ENCODE measurements at regions not wholly inside any gene's neighbourhood (a gene's known extent, or its start where the extent isn't known, plus 50 kb on each side); places are given as distances from the start of the nearest gene placed in this dataset.

DNA sequence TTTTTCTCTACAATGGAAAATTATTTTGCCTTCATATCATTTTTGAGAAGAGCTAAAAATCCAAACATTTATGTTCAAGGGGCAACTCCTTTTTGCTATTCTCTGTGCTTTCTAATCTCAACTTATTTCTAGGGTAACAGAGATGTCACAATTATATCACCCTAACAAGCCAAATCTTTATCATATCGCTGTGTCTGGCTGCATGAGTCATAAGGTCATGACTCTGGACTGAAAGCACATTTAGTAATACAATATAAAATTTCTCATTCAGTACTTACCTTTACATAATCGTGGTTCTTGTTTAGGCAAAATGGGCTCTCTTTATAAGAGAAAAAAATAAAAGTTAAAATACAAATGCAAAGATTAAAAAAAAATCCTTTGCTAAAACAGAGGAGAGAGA is 326.0 kb downstream of the CASP12 start:
- TF ChIP-seq, protein P1, sequence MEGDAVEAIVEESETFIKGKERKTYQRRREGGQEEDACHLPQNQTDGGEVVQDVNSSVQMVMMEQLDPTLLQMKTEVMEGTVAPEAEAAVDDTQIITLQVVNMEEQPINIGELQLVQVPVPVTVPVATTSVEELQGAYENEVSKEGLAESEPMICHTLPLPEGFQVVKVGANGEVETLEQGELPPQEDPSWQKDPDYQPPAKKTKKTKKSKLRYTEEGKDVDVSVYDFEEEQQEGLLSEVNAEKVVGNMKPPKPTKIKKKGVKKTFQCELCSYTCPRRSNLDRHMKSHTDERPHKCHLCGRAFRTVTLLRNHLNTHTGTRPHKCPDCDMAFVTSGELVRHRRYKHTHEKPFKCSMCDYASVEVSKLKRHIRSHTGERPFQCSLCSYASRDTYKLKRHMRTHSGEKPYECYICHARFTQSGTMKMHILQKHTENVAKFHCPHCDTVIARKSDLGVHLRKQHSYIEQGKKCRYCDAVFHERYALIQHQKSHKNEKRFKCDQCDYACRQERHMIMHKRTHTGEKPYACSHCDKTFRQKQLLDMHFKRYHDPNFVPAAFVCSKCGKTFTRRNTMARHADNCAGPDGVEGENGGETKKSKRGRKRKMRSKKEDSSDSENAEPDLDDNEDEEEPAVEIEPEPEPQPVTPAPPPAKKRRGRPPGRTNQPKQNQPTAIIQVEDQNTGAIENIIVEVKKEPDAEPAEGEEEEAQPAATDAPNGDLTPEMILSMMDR (IDR thresholded peaks at IDR 0.05; ENCODE audit: low read depth, low read length), result no peak
- TF ChIP-seq EZH2phosphoT487 (IDR thresholded peaks at IDR 0.05; ENCODE audit: low read depth), result no peak

All from OCI-LY3 (cell line).